HG03175 (cell line): ENCODE measurements at regions not wholly inside any gene's neighbourhood (a gene's known extent, or its start where the extent isn't known, plus 50 kb on each side); places are given as distances from the start of the nearest gene placed in this dataset.

Experiments
- ATAC-seq: cut with Tn5 transposase; IDR thresholded peaks from one replicate; pipeline ENCODE4 v1.9.1; 2021; ENCODE audit warnings: mild to moderate bottlenecking, moderate library complexity; ENCODE audit not compliant: unreplicated experiment

GRCh38 chr5:7331131-7331530 is 64.8 kb upstream of the ADCY2 start:
- ATAC-seq = no peak
